Renal cortex interstitium (tissue), 11 donors: ENCODE measurements at regions not wholly inside any gene's neighbourhood (a gene's known extent, or its start where the extent isn't known, plus 50 kb on each side); places are given as distances from the start of the nearest gene placed in this dataset.
A peak's percentile ranks its signal among the peaks of the same experiment; 100 is the strongest.

ENCODE experiments used
- DNase-seq, 11 donors: peaks; one replicate each; pipeline ENCODE4 v3.0.0-alpha.2; 2013; ENCODE audit warnings: low read depth in 9 of 11, low spot score in 4 of 11; ENCODE audit errors: extremely low read depth in 1 of 11

- DNase-seq = no peak
Measured at GRCh38 chr19:30161021-30161655, 211.0 kb upstream of the ZNF536 start.

DNA sequence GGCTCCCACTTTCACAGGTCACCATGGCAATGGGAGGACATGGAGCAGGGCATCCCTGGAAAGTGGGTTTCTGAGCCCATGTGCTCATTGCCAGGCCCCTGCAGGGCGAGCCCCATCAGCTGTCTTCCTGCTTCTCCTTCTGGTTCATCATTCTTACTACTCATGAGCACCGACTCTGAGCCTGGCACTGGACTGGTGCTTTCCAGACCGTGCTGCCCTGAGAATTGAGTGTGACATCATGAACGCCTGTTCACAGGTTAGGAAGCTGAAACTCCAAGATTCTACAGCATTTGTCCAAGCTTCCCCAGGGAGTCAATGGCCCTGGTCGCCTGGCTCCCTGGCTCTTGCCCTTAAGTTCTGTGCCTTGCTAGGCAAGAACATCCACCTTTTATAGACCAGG is 210.4 kb upstream of the ZNF536 start:
- DNase-seq = no peak

GRCh38 chr19:30162718-30163117 is 209.5 kb upstream of the ZNF536 start:
- DNase-seq = no peak

DNA sequence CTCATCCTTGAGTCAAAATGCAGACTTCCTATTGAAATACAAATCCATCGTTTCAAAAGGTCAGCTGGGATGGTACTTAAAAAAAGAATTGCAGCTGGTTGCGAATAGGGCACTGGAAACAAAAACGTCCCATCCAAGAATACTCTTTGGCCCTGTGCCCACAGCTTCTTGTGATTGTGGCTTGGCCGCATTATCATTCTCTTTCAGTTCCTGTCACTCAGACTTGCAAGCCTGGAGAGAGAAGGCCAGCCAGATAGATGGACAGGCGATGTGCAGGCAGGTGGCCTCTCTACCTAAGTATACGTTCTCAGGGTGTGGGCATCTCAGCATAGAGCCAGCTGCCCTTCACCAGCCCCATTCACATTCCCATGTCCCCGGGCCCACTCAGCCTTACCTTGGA is 208.5 kb upstream of the ZNF536 start:
- no peak for DNase-seq

DNA sequence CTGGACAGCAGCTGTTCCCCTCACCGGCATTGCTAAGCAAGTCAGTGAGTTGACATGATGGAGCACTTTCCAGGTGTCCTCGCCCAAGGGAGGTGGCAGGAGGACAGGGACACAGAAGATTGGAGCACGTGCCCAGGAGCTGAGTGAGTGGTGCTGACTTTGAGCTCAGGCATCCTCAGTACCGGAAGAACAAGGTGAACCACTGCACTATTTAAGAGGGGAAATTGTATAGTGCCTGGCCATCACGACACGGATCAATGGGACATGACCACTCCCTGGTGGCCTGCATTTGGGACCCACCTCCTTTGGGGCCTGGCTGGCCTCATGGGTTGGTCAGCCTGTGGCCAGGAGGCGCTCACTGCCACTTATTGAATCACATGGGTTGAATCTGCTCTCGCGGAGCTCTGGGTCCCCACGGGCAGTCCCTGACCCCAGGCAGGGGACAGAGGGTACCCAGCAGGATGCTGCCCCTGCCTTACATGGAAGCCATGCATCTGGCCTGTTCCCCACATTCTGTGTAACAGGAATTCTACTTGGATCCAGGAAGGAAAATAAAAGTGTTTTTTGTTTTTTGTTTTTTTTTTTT is 206.9 kb upstream of the ZNF536 start:
- no peak for DNase-seq

DNA sequence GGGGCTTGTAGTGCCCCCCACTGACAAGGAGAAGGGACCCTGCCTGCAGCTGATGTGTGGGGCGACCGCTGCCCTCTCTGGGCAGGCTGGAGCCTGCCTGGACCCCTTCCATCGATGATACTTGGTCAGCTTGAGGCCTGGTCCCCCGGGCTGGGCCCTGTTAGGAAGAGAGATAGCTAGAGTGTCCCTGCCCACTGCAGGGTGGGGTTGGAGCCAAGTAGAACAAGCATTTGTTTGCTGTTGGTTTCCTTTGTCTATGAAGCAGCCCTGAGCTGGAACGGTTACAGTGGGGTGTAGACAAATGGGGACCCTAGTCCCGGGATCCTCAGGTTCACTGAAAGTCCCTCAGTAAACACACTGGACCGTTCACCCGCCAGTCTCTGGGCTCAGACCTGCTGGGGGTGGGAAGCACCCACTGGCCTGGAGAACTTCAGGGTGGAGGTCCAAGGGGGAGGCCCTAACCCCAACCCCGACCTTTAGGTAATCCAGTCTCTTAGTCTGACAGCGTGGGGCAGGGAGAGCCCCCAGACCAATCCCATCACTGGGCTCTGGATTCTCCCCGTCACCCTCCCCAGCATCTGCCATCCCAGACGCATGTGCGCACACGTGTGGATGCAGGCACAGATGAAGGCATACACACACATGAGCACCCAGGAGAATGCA is 204.8 kb upstream of the ZNF536 start:
- DNase-seq = no peak

DNA sequence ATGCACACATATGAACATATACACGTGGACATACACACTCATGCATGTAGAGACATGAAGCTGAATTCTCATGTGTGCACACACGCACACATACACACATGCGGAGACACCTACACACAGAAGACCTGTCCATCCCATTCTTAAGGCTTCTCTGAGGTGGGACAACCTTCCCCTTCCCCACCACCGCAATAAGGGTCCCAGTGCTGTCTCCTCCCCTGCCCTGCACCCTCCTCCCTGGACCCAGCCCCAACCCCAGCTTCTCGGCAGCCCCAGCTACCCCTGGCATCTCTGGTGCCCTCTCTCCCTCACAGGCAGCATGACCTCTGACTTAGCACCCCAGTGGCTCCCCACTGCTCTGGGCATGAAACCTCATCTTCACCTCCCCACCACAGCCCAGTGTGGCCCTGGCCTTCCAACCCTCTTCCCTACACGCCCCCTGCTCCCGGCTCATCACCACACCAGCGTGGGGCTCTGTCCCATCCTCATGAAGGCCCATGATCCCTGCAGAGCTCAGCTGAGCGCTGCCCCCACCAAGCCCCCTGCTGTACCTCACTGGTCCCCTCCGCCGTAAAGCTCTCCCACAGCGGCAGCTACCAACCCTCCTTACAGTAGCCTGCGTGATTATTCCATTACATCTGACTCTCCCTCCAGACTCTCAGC is 204.1 kb upstream of the ZNF536 start:
- DNase-seq = no peak

GRCh38 chr19:30168760-30169159 is 203.4 kb upstream of the ZNF536 start:
- no peak for DNase-seq

DNA sequence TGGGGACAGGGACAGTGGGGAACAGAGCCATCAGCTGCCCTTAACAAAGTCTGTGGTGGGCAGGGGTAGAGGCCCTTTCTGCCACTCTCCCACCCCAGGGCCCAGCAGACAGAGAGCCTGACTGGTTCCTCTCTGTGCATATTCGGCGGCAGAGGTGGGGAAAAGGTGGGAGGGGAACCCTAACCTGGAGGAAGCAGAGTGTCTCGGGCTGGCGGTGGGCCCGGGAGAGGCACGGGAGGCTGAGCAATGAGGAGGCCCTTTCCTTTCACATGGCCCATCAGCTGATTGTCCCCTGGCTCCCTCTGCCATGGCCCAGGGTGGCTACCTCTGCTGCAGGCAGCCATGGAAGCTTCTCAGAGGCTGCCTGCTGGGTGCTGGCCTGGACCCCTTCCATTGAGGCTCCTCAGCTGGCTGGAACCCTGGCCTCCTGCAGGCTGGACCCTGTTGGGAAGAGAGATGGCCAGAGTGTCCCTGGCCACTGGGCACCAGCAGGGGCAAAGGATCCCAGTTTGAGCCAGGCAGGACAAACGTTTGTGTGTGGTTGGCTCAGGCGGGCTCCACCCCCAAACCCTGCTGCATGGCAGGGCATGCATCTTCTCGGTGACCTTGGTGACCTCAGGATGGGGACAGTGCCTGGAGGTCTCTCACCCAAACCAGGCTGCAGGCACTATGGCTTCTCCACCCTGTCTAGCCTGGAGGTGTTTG is 202.8 kb upstream of the ZNF536 start:
- no peak for DNase-seq

DNA sequence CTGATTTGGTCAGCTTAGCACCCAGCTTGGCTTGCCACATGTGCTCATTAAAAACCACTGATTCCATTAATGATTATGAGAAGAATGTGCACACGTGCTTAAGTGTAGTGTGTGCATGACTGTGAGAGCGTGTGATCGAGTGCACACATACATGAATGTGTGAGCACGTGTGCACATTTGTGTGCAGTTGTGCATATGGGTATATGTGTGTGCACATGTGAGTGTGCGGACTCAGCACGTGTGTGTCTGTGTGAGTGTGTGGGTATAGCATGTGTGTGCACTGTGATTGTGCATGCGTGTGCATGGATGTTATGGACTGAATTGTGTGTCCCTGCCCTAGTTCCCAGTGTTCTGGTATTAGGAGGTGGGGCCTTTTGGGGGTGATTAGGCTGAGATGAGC is 202.1 kb upstream of the ZNF536 start:
- no peak for DNase-seq

DNA sequence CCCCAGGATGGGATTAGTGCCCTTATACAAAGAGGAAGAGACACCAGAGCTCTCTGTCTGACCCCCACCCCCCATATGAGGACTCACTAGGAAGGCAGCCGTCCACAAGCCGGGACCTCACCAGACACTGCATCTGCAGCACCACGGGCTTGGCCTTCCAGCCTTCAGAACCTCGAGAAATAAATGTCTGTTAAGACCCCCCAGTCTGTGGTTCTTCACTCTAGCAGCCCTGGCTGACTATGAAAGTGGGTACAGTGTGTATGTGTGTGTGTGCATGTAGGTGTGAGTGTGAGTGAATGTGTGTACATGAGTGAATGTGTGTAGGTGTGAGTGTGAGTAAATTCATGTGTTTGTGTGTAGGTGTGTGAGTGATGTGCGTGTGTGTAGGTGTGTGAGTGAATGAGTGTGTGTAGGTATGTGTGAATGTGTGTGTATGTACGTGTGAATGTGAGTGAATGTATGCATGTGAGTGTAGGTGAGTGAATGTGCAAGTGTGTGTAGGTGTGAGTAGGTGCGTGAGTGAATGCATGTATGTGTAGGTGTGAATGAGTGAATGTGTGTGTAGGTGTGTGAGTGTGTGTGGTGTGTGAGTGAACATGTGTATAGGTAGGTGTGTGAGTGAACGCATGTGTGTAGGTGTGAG is 201.6 kb upstream of the ZNF536 start:
- no peak for DNase-seq

DNA sequence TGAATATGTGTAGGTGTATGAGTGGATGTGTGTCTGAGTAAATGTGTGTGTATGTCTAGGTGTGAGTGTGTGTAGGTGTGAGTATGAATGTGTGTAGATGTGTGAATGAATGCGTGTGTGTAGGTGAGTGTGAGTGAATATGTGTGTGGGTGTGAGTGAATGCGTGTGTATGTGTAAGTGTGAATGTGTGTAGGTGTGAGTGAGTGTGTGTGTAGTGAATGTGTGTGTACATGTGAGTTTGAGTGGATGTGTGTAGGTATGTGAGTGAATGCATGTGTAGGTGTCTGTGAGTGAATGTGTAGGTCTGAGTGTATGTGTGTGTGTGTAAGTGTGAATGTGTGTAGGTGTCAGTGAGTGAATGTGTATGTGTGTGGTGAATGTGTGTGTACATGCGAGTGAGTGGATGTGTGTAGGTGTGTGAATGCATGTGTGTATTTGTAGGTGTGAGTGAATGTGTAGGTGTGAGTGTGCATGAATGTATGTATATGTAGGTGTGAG is 201.0 kb upstream of the ZNF536 start:
- DNase-seq = no peak

GRCh38 chr19:30171795-30172612 is 200.2 kb upstream of the ZNF536 start:
- no peak for DNase-seq

GRCh38 chr19:30172613-30173242 is 199.5 kb upstream of the ZNF536 start:
- DNase-seq = peak in 1 of 11 donors; percentile 7

DNA sequence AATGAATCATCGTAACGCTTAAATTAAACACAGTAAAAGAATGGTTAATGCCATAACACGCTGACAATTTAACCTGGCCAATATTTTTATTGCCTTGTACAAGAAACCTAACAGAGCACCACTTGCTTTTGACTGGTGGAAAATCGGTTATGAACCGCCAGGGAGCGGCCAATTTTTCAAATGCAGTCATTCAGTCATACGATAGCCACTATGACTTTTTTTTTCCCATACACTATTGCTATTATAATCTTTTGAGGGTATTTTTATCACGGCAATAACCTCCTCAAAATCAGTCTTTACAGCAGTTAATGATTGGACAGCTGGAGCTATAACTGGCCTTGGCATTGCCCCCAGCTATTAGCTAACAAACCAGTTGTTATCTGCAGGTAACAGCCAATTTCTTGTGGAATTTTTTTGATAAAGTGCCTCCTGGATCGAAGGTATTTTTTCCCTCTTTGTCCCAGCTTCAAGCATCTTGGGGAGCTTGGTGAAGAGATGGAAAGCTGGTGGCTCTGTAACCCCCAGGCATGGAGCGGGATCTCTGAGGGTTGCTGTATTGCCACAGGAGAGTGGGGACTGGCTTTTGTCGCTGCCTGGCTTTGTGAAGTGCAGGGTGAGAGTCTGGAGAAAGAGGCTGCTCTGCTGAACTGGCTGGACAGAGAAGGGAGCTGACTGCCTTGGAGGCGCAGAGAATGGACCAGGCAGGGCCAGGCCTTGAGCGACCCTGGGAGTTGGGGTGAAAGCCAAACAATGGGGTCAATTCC is 198.4 kb upstream of the ZNF536 start:
- DNase-seq = no peak

GRCh38 chr19:30174357-30174645 is 197.9 kb upstream of the ZNF536 start:
- no peak for DNase-seq

DNA sequence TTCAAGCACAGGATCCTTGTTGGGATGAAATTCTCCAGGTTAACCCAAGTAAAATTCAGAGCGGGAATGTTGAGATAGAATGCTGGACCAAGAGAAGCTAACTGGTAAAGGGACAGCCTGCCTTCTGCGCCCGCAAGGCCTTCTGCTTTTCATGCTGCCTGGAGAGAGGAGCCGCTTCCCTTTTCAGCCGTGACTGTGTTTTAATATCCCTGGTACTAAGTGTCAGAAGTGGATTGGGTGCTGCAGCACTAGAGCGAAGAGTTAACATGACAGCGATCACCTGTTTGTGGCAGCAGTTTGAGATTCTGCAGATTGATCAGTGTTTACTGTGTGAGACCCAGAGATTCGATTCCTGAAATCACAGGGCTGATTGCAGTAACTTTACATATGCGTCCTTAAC is 197.4 kb upstream of the ZNF536 start:
- DNase-seq = no peak
